HepG2 (cell line): ENCODE measurements at regions not wholly inside any gene's neighbourhood (a gene's known extent, or its start where the extent isn't known, plus 50 kb on each side); places are given as distances from the start of the nearest gene placed in this dataset.

Experiments used
- ATAC-seq: fragments of 200-7000 bp; cut with Tn5 transposase; 3 replicates; pipeline ENCODE4 v1.9.1; 2020; ENCODE audit warnings: mild to moderate bottlenecking, moderate library complexity
- BruUV-seq: library from RNA; stranded (reverse); fragments of 400-500 nt; replicated peaks from 2 replicates; lab custom pipeline; 2021; lab: Mats Ljungman, UMichigan
- CTCF ChIA-PET: fragments of 300-600 bp; formaldehyde crosslinking; extraction: SDS; loops from one replicate; lab custom pipeline; 2021; ENCODE audit warnings: low total read pairs, inconsistent platforms, low intra/inter-chr PET ratio; lab: Yijun Ruan, JAX
- POLR2A ChIA-PET: fragments of 350-600 bp; sonication (Branson Sonifier 250); formaldehyde crosslinking; loops from one replicate; lab custom pipeline; 2020; ENCODE audit warnings: antibody characterized with exemption, inconsistent platforms; lab: Yijun Ruan, JAX
- DNase-seq: peaks from one replicate; pipeline ENCODE4 v3.0.0-alpha.2; 2015; ENCODE audit warnings: low spot score
- FAIRE-seq: peaks from 3 replicates; lab custom pipeline; 2011; peaks lifted over from hg19 to GRCh38; lab: Jason Lieb, UNC
- H2AFZ ChIP-seq: one replicate; pipeline ENCODE4 v1.6.1; 2011; ENCODE audit warnings: low read length, inconsistent platforms
- H3K27ac ChIP-seq: fragments of 300-600 bp; 3 replicates; pipeline ENCODE4 v1.8.0; 2011; ENCODE audit warnings: mixed run types, mild to moderate bottlenecking, mixed read lengths, low read length, inconsistent platforms; ENCODE audit not compliant: insufficient read depth; ENCODE audit errors: extremely low read length
- H3K27me3 ChIP-seq, 2 experiments: fragments of 200-600 bp in 1 of 2; 2 replicates in 1 of 2; 3 replicates in 1 of 2; pipeline versions ENCODE4 v1.6.0 to v1.8.0; 2011; ENCODE audit warnings: low read length in 2 of 2, mild to moderate bottlenecking in 2 of 2, moderate library complexity in 2 of 2, inconsistent platforms in 1 of 2; ENCODE audit not compliant: insufficient read depth in 2 of 2, control insufficient read depth in 1 of 2
- H3K36me3 ChIP-seq, 2 experiments: fragments of 200-600 bp in 1 of 2; replicated peaks in 1 of 2; 2 replicates in 1 of 2; 3 replicates in 1 of 2; pipeline versions ENCODE4 v1.5.1 to v1.8.0; 2011; ENCODE audit warnings: low read length in 2 of 2, inconsistent platforms in 1 of 2; ENCODE audit not compliant: insufficient read depth in 2 of 2, control insufficient read depth in 1 of 2
- H3K4me1 ChIP-seq: 2 replicates; pipeline ENCODE4 v1.5.1; 2012; ENCODE audit warnings: low read length, inconsistent platforms; ENCODE audit not compliant: insufficient read depth
- H3K4me2 ChIP-seq: 2 replicates; pipeline ENCODE4 v1.6.0; 2011; ENCODE audit warnings: low read depth, low read length, inconsistent platforms
- H3K4me3 ChIP-seq, 3 experiments: fragments of 200-600 bp in 1 of 3; sonication (generic), shearing (Covaris generic) in 1 of 3; replicated peaks in 1 of 3; 2 replicates each; pipeline ENCODE4 v1.5.1; 2011 to 2016; ENCODE audit warnings: low read length in 3 of 3, inconsistent platforms in 2 of 3, low read depth in 2 of 3, mild to moderate bottlenecking in 2 of 3, control low read depth in 1 of 3, mixed read lengths in 1 of 3; ENCODE audit not compliant: insufficient read depth in 1 of 3
- H3K79me2 ChIP-seq: one replicate; pipeline ENCODE4 v1.6.1; 2011; ENCODE audit warnings: low read length, inconsistent platforms; ENCODE audit not compliant: insufficient read depth
- H3K9ac ChIP-seq: 2 replicates; pipeline ENCODE4 v1.6.0; 2011; ENCODE audit warnings: mild to moderate bottlenecking, low read depth, low read length, inconsistent platforms; ENCODE audit not compliant: insufficient read depth
- H3K9me3 ChIP-seq: 2 replicates; pipeline ENCODE4 v1.5.1; 2012; ENCODE audit warnings: mild to moderate bottlenecking, low read length
- H4K20me1 ChIP-seq: 2 replicates; pipeline ENCODE4 v1.6.0; 2011; ENCODE audit warnings: inconsistent platforms, mild to moderate bottlenecking, low read length, moderate library complexity; ENCODE audit not compliant: insufficient read depth
- FOXM1 ChIP-seq: sonication (generic); formaldehyde crosslinking; IDR thresholded peaks from 2 replicates; pipeline ENCODE4 v1.5.0; 2020; ENCODE audit warnings: missing genetic modification reagents
- FOXO1 ChIP-seq: sonication (generic); formaldehyde crosslinking; IDR thresholded peaks from 2 replicates; pipeline ENCODE4 v1.4.0; 2020; ENCODE audit warnings: missing genetic modification reagents
- HOXA5 ChIP-seq: sonication (generic); formaldehyde crosslinking; IDR thresholded peaks from 2 replicates; pipeline ENCODE4 v1.4.0; 2020; ENCODE audit warnings: missing genetic modification reagents
- IKZF4 ChIP-seq: sonication (generic); formaldehyde crosslinking; IDR thresholded peaks from 2 replicates; pipeline ENCODE4 v1.5.1; 2020; ENCODE audit warnings: borderline replicate concordance, mild to moderate bottlenecking, low read depth, missing genetic modification reagents; ENCODE audit errors: not compliant biosample characterization
- MBNL3 ChIP-seq: fragments of 250-450 bp; sonication (Bioruptor Pico); conservative IDR thresholded peaks from 2 replicates; pipeline ENCODE4 v1.8.0; 2022; ENCODE audit warnings: mild to moderate bottlenecking, inconsistent platforms
- SIN3A ChIP-seq: IDR thresholded peaks from 2 replicates; pipeline ENCODE4 v1.6.1; 2011; ENCODE audit warnings: low read depth, mild to moderate bottlenecking, control low read depth, low read length, borderline replicate concordance
- SOX5 ChIP-seq: IDR thresholded peaks from 2 replicates; pipeline ENCODE4 v1.6.1; 2016; ENCODE audit warnings: borderline replicate concordance
- ZNF142 ChIP-seq: sonication (generic); formaldehyde crosslinking; IDR thresholded peaks from 2 replicates; pipeline ENCODE4 v1.4.0; 2020; ENCODE audit warnings: missing genetic modification reagents
- ZNF709 ChIP-seq: sonication (generic); formaldehyde crosslinking; IDR thresholded peaks from 2 replicates; pipeline ENCODE4 v1.5.0; 2020; ENCODE audit warnings: mild to moderate bottlenecking, missing genetic modification reagents
- WGBS: methylation state at CpG from one replicate; pipeline ENCODE4 v1.1.6; 2017; ENCODE audit warnings: low lambda C conversion rate; 5-methylcytosine and 5-hydroxymethylcytosine counted together
- in situ Hi-C: cut with HindIII; loops from 2 replicates; pipeline ENCODE4 v1.10.0; 2017; ENCODE audit warnings: low pct_unique_long_range_greater_than_20kb; ENCODE audit not compliant: extremely low pct_ligation_motif_present
- intact Hi-C: fragments of 100-400 bp; cut with micrococcal nuclease; formaldehyde crosslinking; loops from one replicate; pipeline ENCODE4 v1.10.0; 2022; ENCODE audit not compliant: unreplicated experiment
- TF ChIP-seq, protein P1 (sequence below), 2 experiments: sonication (generic) in 1 of 2; formaldehyde crosslinking in 1 of 2; IDR thresholded peaks; 2 replicates each; pipeline versions ENCODE4 v1.4.0 to v1.6.1; 2016 to 2020; ENCODE audit warnings: borderline replicate concordance in 1 of 2, low read depth in 1 of 2, mild to moderate bottlenecking in 1 of 2, missing genetic modification reagents in 1 of 2

- intact Hi-C loops = no loop called here
- no peak for ATAC-seq
- H4K20me1 ChIP-seq = no peaks in the 10 kb centered on the region
- no peak overlapping the region for H2AFZ ChIP-seq
- no peaks in the 10 kb centered on the region for H3K27me3 ChIP-seq
- no TSS peak for BruUV-seq
- in situ Hi-C loops = no loop called here
- peaks cover 33% of the 10 kb centered on the region for H3K9me3 ChIP-seq
- 0% methylated on average over 1 of the region's 1 CpG for WGBS
- DNase-seq = no peak
- no peaks in the 10 kb centered on the region for H3K36me3 ChIP-seq
- FAIRE-seq = no peak
- H3K9ac ChIP-seq = no peak overlapping the region
- no peak overlapping the region for H3K4me3 ChIP-seq
- H3K4me2 ChIP-seq = no peak overlapping the region
- CTCF ChIA-PET = no interaction called here
- TF ChIP-seq SOX5 (CRISPR knock-in tag) = no peak
- TF ChIP-seq, protein P1, sequence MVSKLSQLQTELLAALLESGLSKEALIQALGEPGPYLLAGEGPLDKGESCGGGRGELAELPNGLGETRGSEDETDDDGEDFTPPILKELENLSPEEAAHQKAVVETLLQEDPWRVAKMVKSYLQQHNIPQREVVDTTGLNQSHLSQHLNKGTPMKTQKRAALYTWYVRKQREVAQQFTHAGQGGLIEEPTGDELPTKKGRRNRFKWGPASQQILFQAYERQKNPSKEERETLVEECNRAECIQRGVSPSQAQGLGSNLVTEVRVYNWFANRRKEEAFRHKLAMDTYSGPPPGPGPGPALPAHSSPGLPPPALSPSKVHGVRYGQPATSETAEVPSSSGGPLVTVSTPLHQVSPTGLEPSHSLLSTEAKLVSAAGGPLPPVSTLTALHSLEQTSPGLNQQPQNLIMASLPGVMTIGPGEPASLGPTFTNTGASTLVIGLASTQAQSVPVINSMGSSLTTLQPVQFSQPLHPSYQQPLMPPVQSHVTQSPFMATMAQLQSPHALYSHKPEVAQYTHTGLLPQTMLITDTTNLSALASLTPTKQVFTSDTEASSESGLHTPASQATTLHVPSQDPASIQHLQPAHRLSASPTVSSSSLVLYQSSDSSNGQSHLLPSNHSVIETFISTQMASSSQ (IDR thresholded peaks at IDR 0.05; ENCODE audit: low read depth) = no peak
- TF ChIP-seq, protein P1 (CRISPR knock-in tag; IDR thresholded peaks at IDR 0.05; ENCODE audit: borderline replicate concordance) = no peak
- no peak for TF ChIP-seq IKZF4 (CRISPR knock-in tag)
- TF ChIP-seq FOXO1 (CRISPR knock-in tag) = no peak
- TF ChIP-seq HOXA5 (CRISPR knock-in tag) = no peak
- TF ChIP-seq FOXM1 (CRISPR knock-in tag) = no peak
- TF ChIP-seq SIN3A = no peak
- TF ChIP-seq MBNL3 (CRISPR knock-in tag) = no peak
- no peak for TF ChIP-seq ZNF709
- TF ChIP-seq ZNF142 (CRISPR knock-in tag) = no peak
- no peaks in the 10 kb centered on the region for H3K79me2 ChIP-seq
- H3K4me1 ChIP-seq = no peaks in the 10 kb centered on the region
- POLR2A ChIA-PET = no interaction called here
- no peak overlapping the region for H3K27ac ChIP-seq
Observed at GRCh38 chr13:80633251-80633650, 292.3 kb upstream of the SPRY2 start.
